Left cardiac atrium (tissue), 4 donors: ENCODE measurements at regions not wholly inside any gene's neighbourhood (a gene's known extent, or its start where the extent isn't known, plus 50 kb on each side); places are given as distances from the start of the nearest gene placed in this dataset.
"Not testable (repeated sequence)": the region's sequence is repeated elsewhere in the genome, so short reads cannot be mapped to it uniquely, and the experiment has no call there.

Source experiments
- ATAC-seq, 2 donors: fragments of 200-7000 bp; cut with Tn5 transposase; one replicate each; pipeline ENCODE4 v1.9.1; 2020; ENCODE audit warnings: mild to moderate bottlenecking in 2 of 2, moderate library complexity in 2 of 2
- DNase-seq: peaks from one replicate; pipeline ENCODE4 v3.0.0-alpha.2; 2020
- intact Hi-C, 2 donors: fragments of 100-400 bp; cut with DNase I; formaldehyde crosslinking; loops; one replicate each; pipeline versions ENCODE4 v1.14.1 to v1.15.1; 2022 to 2023
- donor health status: DM: no; HTN: yes; CAD: no.
- donor health status: DM: no; HTN: yes; CAD: no; lungs with severe emphysema.
- donor health status: DM: yes; HTN: yes; CAD: no.
- donor health status: Dilated cardiomyopathy.

DNA sequence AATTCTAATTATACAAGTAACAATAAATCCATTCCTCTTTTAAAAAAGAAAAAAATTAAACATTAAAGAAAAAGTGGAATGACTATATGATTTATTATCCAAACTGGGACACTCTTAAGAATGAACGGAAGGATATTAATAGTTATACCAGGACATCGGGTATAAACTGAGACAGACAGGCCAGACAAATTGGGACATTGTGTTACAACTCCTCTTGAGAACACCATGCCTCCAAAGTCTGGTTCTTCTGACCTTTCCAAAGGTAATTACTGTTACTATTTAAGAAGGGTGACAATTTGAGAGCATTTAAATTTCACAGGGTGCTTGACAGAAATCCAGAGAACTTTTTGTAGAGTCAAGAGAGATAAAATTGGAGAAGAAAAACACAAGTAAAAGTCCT, 132.1 kb upstream of the MARCHF11 start:
- ATAC-seq (no peak), DNase-seq (no peak)
- intact Hi-C loops: no loop called here

DNA sequence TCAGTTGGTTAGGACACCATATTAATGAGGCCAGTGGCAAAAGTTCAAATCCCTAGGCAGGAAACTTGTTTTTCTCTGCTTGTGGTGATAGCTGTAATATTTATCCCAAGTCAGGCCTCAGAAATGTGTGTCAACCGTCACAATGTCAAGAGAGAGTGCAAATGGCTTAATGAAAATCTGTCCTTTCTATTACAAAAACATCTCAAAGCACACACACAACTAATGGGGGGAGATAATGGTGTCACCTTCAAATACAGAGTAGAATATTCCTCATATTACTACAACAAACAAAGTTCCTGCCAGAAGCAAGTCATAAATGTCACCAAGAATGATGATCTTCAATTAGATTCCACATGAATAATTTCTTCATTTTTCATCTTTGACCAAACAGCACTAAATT, 127.2 kb upstream of the MARCHF11 start:
- no peak for ATAC-seq
- DNase-seq: no peak
- intact Hi-C loops: no loop called here

DNA sequence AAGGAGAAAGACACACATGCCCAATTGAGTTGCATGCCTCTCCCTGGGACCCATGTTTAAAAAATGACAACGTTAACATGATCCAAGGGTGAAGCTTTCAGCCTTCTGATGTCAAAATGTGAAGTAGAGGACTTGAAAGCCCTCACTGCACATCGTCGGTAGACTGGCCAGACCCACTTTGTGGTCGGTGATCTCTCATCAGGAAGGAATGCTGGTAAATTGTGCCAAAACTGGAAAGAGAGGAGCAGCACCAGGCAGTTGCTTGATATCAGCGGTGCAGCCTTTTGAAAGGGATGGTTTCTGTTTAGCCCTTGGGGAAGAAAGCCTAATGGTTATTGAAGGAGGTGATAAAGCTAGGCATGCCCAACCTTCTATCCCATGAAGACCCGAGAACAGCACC, 125.3 kb upstream of the MARCHF11 start:
- DNase-seq (no peak), ATAC-seq (no peak)
- intact Hi-C loops: no loop called here

DNA sequence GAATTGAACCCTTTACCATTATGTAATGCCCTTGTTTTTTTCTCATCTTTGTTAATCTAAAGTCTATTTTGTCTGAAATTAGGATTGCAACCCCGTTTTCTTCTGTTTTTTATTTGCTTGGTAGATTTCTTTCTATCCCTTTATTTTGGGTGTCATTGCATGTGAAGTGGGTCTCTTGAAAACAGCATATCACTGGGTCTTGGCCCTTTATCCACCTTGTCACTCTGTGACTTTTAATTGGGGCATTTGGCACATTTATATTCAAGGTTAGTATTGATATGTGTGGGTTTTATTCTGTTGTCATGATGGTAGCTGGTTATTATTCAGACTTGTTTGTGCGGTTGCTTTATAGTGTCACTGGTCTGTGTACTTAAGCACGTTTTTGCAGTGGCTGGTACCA, 117.4 kb upstream of the MARCHF11 start:
- ATAC-seq: no peak
- intact Hi-C loops: no loop called here
- DNase-seq: no peak

DNA sequence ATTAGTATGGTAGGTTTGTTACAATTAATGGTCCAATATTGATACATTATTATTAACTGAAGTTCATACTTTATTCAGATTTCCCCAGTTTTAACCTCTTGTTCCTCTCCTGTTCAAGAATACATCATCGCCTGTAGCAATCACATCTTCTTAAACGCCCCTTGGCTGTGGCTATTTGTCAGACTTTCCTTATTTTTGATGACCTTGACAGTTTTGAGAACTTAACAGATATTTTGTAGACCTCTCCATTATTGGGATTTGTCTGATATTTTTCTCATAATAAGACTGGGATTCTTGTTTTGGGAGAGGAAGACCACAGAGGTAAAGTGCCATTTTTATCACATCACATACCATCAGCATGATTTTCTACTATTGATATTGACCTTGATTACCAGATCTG, 112.3 kb upstream of the MARCHF11 start:
- intact Hi-C loops: no loop called here
- no peak for ATAC-seq
- DNase-seq: no peak

DNA sequence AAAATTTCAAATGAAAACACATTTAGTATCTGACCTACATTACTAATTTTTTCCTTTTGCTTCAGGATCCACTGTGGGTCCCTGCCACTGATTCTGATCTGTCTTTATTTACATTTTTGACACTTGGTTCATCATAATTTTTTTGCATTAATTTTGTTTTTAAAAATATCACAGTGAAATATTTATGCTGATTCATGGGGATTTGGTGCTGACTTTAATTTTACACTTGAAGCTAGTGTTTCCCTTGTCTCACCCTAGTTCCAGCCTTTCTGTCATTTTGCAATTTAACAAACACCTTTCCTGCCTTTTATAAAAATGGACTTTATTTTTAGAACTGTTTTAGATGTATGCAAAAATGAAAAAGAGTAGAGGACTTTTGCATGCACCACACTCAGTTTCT, 111.9 kb upstream of the MARCHF11 start:
- DNase-seq: no peak
- intact Hi-C loops: no loop called here
- no peak for ATAC-seq

DNA sequence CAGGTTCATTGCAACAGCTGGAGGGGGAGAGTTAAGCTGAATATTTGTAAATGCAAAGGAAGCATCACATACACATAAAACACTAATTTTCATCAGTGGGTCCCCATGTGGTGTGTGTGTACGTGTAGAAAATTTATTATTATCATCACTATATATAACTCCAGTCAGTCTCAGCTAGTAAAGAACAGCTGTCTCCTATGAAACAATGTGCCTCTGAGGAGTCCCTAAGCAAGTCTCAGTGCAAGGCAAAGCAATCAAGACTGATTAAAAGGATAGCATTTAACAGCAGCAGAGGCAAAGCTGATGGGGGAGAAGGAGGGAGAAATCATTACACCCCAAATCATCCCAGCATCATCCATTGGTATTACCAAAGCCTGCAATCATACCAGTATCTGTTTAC, 104.2 kb upstream of the MARCHF11 start:
- intact Hi-C loops: no loop called here
- no peak for ATAC-seq
- no peak for DNase-seq

DNA sequence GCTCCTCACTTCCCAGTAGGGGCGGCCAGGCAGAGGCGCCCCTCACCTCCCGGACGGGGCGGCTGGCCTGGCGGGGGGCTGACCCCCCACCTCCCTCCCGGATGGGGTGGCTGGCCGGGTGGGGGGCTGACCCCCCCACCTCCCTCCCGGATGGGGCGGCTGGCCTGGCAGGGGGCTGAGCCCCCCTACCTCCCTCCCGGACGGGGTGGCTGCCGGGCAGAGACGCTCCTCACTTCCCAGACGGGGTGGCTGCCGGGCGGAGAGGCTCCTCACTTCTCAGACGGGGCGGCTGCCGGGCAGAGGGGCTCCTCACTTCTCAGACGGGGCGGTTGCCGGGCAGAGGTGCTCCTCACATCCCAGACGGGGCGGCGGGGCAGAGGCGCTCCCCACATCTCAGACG, 97.3 kb upstream of the MARCHF11 start:
- ATAC-seq, intact Hi-C loops, DNase-seq: not testable (repeated sequence)

DNA sequence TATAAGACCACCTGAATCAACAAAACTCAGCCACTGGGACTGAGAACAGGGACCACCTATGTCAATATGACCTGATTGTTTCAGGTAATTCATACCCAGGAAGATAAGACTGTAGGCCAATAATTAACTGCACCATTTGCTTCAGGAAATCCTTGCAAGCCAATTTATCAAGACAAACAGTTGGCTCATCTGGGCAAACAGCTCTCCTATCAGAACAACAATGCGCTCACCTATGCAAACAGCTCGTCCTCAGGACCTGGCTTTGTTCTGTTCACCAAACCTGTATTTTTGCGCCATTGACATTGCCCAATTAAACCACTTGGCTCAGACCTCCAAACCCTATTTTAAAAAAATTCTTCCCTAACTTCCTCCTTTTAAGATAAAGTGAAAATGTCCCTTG, 92.3 kb upstream of the MARCHF11 start:
- no peak for ATAC-seq
- DNase-seq: no peak
- intact Hi-C loops: no loop called here

DNA sequence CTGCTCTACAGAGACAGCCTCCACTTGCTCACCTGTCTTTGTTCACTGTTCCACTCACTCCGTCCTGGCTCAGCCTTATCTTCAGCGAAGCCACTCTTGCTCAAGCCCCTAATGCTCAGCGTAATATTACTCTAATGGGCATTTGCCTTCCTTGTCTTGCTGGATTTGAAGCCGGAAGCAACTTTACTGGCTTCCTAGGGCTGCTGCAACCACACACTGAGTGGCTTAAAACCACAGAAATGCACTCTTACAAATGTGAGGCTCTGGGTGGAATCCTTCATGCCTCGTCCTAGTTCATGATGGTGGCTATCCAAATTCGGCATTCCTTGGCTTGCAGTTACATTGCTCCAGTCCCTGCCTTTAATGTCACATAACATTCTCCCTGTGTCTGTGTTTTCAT, 85.5 kb upstream of the MARCHF11 start:
- intact Hi-C loops: no loop called here
- DNase-seq (no peak), ATAC-seq (no peak)

DNA sequence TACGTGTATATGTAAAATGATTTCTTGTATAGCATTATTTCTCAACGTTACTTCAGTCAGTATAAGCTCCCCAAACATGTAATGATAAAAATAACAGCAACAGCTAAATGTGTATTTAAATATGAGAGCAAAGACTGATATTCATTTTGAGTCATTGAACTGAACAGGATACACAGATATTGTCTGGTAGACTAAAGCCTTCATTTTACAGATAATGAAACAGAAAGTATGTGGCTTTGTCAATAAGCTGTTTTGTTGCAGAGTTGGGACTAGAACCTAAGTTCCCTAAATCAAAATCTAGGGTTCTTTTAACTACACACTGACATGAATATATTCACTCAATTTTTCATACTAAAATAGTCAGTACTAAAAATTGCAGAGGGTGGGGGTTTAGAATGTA, 80.4 kb upstream of the MARCHF11 start:
- intact Hi-C loops: no loop called here
- no peak for ATAC-seq
- no peak for DNase-seq

DNA sequence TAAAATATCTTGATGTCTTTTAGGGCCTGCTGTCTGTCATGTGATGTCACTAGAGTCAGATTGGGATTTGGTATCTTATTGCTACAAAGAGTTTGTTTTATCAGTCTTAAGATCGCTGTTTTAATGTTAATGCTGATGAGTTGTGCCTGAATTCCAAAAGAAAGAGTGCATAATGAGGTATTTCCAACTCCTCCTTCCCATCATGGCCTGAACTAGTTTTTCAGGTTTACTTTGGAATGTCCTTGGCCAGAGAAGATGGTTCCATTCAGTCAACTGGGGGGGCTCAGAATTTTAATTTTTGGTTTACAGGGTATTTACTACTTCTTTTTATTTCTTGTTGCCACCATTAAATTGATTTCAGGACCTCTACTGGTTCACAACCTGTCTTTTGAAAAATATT, 74.3 kb upstream of the MARCHF11 start:
- intact Hi-C loops: no loop called here
- ATAC-seq (no peak), DNase-seq (no peak)

DNA sequence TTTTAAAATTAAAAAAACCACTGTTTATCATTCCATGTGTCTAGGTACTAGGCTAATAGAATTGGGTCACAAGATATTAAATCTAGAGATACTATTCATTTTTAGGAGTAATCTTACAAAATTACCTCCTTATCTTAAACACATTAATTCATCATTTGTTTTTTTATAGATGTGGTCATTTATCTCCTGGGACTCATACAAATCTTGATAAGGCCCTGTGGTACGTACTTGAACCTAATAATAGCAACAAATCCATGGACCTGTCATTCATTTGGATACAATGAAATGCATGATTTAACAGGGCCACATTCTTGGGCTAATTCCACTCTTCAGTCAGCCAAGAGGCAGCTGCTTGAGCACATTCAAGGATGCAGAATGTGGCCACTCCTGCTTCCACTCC, 66.4 kb upstream of the MARCHF11 start:
- no peak for DNase-seq
- no peak for ATAC-seq
- intact Hi-C loops: loop anchor here in 1 of 2 donors (10.0 kb wide), 1 partner anchor 781 kb away; no protein-coding TSS in a partner anchor

DNA sequence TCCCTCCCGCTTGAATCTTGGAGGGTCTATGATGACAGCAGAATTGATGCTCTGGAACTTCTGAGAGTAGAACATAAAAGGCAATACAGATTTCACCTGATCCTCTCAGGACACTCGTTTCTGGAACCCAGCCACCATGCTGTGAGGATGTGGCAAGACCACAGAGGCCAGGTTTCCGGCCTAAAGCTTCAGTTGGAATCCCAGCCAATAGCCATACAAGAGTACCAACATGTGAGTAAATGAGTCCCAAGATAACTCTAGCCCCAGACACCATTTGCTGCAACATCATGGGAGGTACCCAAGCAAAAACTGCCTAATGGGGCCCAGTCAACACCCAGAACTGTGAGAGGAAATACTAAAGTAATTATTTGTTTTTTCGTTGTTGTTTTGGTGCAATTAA, 65.7 kb upstream of the MARCHF11 start:
- intact Hi-C loops: loop anchor here in 1 of 2 donors (10.0 kb wide), 1 partner anchor 780 kb away; no protein-coding TSS in a partner anchor
- ATAC-seq: no peak
- no peak for DNase-seq

DNA sequence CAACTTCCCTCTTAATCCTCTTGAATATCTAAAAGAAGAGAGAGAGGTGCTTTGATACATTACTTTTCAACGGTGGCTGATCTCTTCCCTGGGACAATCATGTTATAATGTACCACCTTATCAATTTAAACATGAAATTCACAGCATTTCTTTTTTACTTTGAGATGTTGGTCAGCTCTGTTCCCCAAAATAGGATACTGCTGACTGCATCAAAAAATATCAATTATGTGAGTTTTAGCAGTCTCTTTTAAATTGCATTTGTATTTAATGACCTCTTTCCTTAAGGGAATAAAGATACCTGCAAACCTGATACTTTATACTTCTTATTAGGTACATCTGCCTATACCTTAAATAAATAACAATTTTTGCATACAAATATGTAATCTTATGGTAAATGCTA, 58.4 kb upstream of the MARCHF11 start:
- intact Hi-C loops: no loop called here
- DNase-seq (no peak), ATAC-seq (no peak)

DNA sequence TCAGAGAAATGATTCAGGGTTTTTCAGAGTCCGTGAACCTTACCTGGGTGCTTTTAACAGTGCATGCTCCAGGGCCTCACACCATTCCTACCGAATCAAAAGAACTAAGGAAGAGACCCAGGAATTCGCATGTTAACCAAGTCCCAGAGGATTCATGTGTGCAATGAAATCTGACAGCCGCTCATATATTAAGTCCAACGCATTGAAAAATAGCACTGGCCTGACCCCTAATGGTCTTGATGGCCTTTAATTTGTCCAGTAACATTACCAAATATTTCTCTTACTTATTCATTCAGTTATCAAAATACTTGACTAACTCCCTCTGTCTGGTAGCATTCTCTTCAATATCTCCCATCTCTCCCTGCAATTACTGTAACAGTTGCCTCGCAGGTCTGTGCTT, 55.0 kb upstream of the MARCHF11 start:
- no peak for DNase-seq
- no peak for ATAC-seq
- intact Hi-C loops: no loop called here

DNA sequence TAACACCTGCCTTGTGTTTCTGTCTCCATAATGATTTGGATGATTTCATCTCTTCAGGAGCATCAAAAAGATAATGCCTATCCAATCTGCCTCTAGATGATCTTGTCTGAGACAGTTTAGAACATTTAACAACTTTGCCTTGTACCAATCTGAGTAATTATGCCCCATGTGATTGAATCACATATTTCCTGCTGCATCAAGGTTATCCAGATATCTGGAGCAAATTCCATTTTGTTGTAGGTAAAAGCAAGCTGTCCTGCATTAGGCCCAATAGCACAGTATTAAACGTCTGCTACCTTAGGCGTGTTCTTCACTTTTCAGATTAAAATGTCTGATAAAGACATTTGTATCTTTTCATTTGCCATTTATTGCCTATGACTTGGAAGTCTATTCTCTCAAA, 54.1 kb upstream of the MARCHF11 start:
- DNase-seq (no peak), ATAC-seq (no peak)
- intact Hi-C loops: no loop called here

DNA sequence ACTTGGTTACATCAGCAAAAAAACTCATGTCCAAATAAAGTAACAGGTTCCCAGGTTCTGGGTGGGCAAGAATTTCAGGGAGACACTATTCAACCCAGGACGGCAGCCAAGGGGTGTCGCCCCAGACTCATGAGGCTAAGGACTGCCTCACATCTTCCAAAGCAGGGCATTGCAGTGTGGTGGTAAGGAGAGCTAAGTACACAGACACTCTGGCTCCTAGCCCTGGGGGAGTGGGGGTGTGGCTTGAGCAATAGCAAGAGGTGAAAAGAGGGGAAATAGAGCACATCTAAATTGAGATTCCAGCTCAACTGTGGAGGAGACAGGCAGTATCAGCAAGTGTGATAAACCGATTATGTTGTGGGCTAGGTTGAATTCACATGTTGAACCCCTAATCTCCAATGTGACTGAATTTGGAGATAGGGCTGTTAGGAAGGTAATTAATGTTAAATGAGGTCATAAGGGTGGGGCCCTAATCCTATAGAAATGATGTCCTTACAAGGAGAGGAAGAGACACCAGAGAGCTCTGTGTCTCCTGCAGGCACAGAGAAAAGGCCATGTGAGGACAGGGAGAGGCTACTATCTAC, 49.9 kb upstream of the MARCHF11 start:
- no peak for DNase-seq
- no peak for ATAC-seq
- intact Hi-C loops: no loop called here
